ENCODE measurements at regions not wholly inside any gene's neighbourhood (a gene's known extent, or its start where the extent isn't known, plus 50 kb on each side); places are given as distances from the start of the nearest gene placed in this dataset.
"Not testable (repeated sequence)": the region's sequence is repeated elsewhere in the genome, so short reads cannot be mapped to it uniquely, and the experiment has no call there.

DNA sequence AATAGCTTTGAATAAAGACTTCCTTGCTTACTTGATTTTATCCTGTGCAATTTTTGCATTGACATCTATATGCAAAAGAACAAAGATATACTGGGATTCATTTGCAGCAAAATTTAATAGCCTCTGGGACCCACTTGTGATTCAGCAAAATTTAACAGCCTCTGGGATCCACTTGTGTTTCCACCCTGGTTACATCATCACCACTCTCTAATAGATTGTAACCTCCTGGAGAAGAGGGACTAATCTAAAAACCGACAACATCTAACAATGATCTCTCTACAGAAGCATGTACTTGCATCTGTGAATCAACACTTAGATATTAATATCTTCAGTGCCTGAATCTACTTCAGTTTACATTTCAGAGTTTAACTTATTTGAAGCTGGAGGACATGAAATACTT is 202.0 kb upstream of the CPHXL start:
- no peak for DNase-seq

DNA sequence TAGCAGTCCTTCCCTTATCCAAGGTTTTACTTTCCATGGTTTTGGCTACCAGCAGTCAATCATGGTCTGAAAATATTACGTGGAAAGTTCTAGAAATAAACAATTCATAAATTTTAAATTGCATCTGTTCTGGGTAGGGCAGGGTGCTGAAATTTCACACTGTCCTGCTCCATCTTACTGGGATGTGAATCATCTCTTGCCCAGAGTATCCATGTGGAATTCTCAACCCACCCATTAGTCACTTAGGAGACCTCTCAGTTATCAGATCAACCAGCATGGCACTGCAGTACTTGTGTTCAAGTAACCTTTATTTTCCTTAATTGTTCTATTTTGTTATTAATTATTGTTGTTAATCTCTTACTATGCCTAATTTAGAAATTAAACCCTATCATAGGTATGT is 202.8 kb upstream of the CPHXL start:
- no peak for DNase-seq

DNA sequence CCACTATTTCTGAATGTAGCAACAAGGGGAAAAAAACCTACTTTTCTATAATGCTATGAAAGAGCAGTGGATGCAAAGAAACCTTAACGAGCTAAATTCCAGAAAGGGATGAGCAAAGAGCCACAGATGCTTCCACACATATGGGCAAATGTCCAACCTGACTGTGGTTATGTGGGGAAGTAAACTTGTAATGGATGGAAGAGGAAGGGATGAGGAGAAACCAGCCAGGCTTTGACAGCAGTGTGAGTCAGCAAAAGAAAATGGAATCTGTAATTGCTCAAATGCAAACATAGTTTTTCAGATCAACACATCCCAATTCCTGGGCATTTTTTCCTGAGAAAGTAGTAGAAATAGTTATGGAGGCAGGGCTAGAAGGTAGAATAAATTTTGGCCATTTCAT is 204.8 kb upstream of the CPHXL start:
- no peak for DNase-seq

DNA sequence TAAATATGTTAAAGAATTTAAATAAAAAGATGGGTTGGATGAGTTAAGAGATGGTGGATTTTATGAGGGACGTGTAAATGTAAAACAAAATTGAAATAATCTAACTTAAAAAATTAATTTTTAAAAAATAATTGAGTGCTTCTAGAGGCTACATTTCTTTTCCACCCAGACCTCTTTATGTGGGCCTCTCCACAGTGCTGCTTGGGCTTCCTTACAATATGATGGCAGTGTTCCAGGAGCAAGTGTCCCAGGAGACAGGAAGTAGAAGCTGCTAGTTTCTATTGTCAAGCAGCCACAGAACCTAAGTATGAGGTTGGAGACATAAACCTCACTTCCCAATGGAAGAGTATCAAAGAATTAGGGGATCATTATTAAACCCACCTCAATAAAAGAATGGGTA is 205.7 kb upstream of the CPHXL start:
- no peak for DNase-seq

DNA sequence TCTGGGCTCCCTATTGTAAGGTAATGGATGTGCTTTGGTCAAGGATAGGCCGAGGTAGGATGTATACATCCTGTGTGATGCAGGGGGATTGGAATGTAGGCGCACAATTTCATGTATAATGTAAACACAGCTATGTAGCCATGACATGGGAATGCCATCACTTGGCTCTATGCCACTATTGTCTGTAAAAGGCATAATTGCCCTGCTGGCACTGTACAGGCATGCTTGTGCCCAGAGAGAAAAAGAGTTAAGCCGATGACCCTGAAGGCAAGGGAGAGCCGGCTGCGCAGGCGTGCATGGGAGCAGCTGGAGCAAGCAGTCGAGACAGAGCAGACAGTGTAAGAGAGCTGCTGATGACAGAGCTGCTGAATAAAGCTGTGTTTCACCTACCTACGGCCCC is 212.5 kb upstream of the CPHXL start:
- DNase-seq, result no peak

DNA sequence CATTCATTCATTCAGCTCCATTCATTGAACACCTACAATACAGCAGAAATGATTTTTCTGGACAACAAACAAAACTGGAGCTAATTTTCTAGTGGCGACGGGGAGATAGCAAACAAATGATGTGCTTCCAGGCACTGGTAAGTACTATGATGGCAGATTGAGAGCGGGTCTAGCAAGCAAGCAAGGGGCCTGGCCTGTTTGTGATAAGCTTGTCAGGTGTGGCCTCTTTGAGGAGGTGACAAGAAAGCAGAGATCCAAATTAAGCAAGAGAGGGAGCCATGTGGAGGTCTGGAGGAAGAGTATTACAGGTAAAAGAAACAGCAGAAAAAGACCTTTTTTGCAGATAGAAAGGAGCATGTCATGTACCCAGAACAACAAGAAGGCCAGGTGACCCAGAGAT is 216.1 kb upstream of the CPHXL start:
- no peak for DNase-seq

DNA sequence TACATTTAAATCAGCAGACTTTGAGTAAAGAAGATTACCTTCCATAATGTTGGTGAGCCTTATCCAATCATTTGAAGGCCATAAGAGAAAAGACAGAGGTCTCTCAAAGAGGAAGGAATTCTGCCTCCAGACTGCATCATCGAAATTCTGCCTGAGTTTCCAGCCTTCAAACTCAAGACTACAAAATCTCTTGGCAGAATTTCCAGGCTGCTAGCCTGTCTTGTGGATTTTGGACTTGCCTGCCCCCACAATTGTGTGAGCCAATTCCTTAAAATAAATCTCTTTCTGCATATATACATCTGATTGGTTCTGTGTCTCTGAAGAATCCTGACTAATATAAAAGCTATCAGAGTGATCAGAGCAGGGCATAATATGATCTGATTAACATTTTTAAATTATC is 216.6 kb upstream of the CPHXL start:
- no peak for DNase-seq

DNA sequence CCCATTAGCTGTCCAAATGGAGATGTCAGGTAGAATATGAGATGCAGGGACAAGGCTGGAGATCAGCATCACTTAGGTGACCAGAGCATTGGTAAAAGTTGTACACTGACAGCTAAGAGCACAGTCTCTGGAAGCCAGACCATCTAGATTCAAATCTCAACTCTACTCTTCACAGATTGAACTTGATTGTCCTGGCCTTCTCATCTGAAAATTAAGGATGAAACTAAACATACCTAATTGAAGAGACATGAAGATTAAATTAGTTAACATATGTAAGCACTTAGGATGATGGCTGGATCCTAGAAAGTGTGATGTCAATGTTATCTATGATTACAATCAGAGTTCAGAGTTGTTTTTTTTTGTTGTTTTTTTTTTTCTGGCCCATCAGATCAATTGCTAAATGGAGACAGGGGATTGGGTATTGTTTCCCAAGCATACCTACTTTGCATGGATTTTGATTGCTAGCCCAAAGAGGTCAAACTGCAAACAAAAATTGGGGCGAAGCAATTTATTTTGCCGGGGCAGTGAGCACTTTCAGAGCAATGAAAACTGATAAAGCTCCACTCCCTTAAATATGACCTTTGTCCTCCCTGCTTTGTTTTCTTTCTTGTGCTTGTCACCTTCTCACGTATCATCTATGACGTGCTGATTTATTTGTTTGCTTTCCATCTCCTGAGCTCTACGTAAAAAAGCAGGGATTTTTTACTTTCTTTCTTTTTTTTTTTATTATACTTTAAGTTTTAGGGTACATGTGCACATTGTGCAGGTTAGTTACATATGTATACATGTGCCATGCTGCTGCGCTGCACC is 217.6 kb upstream of the CPHXL start:
- no peak for DNase-seq

DNA sequence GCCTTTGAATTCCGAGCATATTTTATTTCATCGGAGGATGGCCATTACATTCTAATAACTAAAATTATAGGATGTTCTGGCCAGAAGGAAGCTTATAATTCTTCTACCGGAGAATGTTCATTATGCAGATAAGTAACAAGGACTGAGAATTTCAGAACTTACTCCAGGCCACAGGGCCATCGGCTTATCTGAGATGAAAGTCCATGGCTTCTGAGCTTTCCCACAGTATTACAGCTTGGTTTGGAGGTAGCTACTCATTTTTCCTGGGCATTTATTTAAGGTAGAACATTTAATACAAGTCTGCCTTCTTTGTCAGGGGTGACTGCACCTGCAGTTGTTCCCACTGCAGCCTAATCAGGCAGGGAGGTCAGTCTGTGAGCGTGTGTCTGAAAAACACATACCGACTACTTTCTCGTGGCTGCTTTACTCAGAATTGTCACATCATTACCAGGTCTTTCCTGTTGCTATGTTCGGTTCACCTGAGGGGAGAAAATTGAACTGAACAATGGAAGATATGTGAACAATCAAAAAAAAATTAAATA is 219.7 kb upstream of the CPHXL start:
- DNase-seq, result no peak

DNA sequence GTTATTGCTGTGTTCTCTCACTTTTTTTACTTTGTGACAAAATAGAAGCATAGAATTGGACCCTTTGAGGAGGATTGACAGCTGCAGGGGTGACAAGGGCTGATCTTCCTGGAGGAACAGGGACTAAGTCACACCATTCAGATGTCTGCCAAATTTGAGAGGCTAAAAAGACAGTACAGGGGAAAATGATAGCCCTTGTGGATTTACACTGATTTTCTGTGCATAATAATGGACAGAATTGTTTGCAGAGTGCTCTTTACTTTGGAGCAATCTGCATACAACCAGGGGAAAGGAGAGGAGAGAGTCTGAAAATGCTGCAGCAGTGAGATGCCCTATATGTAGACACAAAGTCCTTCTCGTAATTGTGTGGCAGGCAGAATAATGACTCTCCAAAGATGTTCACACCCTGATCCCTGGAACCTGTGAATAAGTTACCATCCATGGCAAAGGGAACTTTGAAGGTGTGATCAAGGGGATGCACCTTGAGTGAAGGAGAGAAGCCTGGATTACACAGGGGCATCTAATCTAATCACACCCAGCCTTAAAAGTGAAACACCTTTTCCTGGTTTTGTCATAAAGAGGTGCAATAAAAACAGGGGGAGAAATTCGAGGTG is 221.4 kb upstream of the CPHXL start:
- no peak for DNase-seq

DNA sequence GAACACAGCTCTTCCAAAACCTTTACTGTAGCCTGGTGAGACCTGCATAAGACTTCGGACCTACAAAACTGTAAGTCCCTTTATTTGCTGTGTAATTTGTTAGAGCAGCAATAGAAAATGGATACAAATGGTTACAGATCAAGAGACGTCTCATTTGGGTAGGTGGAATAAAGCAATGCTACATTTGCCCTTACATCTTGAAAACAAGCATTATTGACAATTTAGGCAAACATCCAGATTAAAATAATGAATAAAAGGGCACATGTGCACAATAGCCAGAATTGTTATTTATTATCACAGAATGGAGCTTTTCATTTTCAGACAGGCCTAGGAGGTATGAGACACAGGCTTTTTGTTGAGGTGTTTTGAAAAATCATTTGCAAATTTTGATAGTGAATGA is 222.2 kb upstream of the CPHXL start:
- DNase-seq, result no peak

DNA sequence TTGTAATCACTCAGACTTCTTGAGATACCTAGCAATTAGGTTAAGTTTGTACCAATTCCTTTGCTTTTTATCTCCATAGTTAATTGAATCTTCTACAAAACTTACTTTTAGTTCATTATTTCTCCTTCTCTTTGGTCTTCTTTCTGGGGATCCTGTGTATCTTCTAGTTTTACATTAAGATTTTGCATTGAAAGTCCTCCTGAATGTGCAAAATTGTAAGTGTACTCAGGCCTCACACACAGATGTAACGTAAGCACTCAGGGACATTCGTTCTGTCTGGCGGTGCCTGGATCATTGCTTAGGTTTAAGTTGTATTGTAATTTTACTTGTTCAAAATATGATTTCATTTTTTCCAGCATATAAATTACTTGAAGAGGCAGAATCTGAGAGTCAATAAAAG is 222.6 kb upstream of the CPHXL start:
- DNase-seq, result no peak

DNA sequence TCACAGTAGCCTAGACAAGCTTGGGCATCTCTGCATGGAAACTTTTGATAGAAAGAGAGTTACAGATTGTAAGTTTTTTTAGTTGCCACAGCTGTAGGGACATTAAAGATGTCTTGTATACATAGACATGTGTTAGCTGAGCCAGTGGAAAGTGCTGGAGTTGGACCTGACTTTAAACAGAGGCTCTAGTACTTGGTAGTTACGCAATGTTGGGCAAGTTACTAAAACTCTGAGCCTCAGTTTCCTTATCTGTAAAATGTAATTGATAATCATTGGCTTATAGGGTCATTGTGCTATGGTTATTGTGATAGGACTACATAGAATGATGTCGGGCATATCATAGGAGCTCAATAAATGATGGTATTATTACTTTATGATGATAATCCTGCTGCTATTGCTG is 225.8 kb upstream of the CPHXL start:
- DNase-seq, result no peak

DNA sequence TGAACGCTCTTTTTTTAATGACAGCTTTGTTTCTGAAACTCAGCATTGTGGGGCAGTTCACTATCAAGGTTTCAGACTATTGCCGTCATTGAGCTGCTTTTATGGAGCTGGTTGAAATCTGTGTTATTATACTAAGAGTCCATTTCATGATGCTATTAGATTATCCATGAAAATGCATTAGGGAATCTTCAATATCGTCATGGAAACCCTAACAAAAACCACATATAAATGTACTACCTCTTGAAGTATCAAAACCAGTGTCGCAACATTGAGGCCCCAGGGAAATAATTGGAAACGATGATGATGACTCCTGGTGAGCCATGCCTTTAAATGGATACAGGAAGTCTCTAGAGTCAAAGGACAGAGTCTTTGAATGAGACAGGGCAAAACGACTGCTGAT is 231.6 kb upstream of the CPHXL start:
- no peak for DNase-seq

DNA sequence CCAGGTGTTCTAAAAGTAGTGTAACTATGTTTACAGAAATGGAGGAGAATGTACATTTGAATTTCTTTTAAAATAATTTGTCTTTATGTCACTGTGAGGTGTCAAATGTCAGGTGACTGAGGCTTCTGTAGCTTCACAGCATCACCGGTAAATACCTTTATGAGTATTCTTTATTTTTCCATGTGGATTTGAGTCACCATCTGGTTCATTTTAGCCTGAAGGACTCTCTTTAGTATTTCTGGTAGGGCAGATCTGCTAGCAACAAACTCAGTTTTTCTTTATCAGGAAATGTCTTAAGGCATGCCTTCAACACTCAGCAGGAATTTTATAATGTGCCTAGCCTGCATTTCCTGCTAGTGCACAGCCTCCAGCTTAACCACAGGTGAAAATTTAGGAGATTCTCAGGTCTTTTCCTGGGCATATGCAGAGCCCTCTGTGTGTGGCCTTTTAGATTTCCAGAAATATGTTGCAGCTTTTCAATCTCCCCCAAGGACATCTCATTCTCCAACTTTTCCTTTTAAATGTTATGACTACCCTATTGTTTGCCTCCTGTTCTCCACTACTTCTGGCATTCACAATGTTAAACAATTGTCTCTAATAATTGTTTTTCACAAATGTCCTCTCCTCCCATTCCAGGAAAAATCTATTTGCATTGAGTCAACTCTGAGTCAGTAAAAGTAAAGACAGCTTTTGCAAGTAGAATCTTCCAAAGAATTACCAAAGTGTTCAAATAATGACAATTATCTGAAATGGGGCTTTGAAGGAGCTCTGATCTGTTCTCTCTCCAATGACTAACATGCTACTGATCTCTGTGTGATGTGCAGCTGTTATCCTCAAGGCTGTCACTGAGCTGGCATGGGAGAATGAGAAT is 239.4 kb upstream of the CPHXL start:
- DNase-seq, result no peak

DNA sequence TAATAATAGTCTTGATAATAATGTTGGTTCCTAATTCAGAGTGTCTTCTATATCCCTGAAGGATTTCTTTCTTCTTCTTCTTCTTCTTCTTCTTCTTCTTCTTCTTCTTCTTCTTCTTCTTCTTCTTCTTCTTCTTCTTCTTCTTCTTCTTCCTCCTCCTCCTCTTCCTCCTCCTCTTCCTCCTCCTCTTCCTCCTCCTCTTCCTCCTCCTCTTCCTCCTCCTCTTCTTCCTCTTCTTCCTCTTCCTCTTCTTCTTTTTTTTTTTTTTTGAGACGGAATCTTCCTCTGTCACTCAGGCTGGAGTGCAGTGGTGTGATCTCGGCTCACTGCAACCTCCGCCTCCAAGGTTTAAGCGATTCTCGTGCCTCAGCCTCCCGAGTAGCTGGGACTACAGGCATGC is 242.8 kb upstream of the CPHXL start:
- not testable (repeated sequence) for DNase-seq

DNA sequence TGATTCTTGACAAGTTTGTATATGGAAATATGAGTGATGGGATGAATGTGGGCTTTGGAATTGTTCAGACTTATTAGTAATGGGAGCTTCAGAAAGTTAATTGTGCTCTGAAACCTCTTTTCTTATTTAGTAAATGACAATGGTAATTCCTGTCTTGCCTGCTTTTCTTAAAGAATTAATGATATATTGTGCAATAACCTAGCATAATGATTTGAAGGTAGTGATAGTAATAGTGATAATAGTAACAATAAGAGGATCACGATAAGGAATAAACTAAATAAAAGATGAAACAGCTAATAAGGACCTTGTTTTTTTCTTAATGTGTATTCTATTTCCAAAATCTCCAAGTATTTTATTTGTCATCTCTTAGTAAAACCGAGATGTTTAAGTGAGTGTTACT is 245.0 kb upstream of the CPHXL start:
- DNase-seq, result no peak

DNA sequence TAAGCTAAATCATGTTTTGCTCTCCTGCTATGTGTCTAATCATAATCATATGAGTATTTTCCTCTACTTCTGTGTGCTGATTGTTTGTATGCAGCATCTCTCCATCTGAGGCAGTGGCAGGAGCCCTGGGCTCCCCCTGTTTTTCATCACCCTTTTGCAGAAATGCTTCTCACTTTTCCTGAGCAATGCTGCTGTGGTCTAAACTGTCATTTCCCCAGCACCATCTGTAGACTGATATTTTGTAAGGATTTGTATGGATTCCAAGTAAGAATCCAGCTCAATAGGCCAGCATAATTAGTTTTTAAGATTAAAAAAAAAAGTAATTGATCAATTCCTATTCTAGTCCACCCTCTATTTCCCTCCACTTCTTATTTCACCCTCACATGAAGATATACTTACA is 257.0 kb upstream of the CPHXL start:
- no peak for DNase-seq

DNA sequence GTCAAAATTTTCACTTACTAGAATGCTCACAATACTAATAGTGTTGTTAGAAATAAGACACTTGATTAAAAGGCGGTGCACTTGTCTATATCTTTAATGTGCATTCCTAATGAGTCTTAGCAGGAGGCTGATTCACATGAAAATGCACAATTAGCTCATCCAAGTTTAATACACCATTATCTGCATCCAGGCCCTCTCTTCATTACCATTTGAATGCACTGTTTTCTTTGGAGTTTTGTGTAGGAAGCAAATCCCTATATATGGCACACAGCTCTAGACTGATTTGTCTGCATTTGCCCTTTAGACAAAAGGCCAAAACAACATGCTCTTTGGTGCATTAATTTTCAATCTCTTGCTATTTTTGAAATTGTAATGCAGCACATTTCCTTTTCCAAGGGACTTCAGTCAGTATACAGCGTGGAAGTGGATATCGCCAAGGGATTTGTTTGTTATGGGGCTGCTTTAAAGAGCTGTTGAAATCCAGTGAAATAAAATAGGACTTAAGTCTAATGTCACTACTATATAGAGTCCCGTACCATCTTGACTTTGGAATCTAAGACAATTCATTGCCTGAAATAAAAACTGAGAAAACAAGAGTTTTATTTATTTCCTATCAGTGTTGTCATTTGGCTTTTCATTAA is 257.6 kb upstream of the CPHXL start:
- DNase-seq, result no peak

DNA sequence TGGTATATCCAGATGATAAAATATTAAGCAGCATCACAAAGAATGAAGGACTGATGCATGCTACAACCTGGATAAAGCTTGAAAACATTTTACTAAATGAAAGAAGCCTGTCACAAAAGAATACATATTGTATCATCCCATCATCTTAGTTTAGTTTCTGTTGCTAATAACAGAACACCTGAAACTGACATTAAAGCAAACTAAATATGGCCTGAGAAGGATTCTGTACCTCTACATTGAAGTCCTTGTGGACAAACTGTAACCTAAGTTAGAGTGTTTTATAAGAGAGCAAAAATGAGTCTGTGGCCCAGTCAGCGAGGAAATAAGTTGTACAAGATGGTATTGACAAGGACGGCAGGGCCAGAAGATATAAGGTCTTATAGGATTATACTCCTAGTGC is 261.0 kb upstream of the CPHXL start:
- no peak for DNase-seq

DNA sequence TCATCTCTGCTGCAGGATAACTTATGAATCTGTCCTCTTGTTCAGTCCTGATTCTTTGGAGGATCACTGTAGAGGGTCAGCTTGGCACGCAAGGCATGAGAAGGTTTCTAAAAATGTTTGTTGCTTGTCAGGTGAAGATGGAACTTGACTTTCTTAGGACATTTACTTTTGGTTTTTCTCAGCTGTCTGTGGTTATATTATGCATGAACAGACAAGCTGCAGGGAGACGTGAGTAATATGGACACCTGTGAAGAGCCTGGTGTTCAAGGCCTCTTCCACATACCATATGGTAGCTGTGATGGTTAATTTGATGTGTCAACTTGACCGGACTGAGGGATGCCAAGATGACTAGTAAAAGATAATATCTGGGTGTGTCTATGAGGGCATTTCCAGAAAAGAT is 270.2 kb upstream of the CPHXL start:
- no peak for DNase-seq

DNA sequence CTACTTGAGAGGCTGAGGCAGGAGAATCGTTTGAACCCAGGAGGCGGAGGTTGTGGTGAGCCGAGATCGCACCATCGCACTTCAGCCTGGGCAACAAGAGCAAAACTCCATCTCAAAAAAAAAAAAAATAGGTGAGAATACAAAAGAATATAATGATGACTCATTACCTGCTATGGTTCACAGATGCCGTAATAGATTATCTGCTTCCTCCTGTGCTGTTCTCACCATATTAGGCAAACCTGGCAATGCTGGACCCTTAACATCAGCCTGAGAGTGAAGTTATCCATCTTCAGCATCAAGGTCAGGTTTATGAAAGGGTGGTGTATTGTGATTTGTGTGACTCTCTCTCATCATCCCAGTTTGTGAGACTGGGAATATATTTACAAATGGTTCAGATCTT is 271.3 kb upstream of the CPHXL start:
- DNase-seq, result no peak

DNA sequence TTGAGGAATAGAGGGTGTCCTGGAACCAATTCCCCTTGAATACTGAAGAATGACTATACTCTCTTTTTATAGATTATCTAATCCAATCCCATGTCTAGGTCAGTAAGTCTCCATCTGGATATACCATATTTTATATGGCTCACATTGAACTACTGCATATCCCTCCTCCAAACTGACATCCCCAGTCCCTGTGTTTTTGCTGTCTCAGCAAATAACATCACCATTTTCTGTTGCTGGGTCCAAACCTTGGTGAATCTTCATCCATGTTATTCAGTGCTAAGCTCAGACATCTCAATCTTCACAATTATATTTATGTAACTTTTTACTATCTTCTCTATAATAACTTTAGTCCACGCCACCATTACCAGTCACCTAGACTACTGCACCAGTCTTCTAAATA is 269.6 kb upstream of the CNTNAP4 start:
- DNase-seq, result no peak
